GM18858 (cell line): ENCODE measurements at regions not wholly inside any gene's neighbourhood (a gene's known extent, or its start where the extent isn't known, plus 50 kb on each side); places are given as distances from the start of the nearest gene placed in this dataset.
"Not testable (repeated sequence)": the region's sequence is repeated elsewhere in the genome, so short reads cannot be mapped to it uniquely, and the experiment has no call there.

Experiments
- ATAC-seq: cut with Tn5 transposase; IDR thresholded peaks from one replicate; pipeline ENCODE4 v1.9.1; 2021; ENCODE audit not compliant: unreplicated experiment

DNA sequence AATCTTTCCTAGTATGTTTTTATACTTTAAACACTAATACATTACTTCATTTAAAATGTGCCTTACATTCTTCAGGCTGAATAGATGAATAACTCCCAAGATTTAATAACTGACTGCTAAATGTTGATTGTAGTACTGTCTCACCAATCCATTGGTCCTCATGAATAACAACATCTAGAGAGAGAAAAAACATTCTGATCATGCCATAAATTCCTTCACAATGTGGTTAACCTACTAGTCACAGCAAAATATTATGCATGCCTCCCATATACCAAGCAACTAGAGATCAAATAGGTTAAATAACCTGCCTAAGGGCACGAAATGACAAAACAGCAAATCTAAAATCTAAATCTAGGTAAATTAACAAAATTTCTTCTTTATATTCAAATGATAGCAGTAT is 66.2 kb downstream of the SYT15 start:
- not testable (repeated sequence) for ATAC-seq

DNA sequence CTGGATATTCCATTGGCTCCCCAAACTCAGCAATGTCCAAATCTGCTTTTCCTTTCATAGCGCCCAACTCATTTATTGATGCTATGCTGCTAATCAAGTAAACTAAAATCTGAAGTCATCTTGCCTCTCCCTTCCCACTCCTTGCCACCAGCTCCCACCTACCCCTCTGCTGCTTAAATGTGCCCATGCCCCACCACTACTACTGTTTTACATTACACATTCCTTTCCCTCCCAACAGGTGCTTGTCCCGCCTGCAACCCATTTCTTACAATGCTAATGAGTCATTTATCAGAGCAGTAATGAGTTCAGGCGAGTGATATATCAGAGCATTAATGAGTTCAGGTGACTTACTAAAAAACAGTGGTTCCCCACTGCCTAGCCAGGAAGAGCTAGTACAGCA is 67.2 kb downstream of the SYT15 start:
- ATAC-seq = not testable (repeated sequence)

DNA sequence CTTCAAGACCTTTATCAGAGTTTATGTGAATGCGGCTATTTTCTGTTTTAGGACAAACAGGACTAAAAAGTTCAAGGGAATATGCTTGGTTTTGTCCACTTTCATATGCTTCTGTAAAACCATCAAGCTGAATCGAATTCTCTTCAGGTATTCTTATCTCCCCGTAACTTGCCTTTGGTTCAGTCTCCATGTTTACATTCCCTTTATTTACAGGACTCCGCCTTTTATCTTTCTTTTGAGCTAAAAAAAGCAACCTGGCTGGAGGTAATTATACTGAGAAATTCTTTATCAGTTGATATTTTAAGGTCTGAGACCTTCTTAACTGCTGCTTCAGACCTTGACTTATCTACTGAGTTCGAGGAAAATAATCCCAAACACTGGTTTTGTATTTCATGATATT is 72.0 kb downstream of the SYT15 start:
- ATAC-seq = not testable (repeated sequence)

GRCh38 chr10:46657437-46657836 is 78.5 kb downstream of the SYT15 start:
- not testable (repeated sequence) for ATAC-seq

DNA sequence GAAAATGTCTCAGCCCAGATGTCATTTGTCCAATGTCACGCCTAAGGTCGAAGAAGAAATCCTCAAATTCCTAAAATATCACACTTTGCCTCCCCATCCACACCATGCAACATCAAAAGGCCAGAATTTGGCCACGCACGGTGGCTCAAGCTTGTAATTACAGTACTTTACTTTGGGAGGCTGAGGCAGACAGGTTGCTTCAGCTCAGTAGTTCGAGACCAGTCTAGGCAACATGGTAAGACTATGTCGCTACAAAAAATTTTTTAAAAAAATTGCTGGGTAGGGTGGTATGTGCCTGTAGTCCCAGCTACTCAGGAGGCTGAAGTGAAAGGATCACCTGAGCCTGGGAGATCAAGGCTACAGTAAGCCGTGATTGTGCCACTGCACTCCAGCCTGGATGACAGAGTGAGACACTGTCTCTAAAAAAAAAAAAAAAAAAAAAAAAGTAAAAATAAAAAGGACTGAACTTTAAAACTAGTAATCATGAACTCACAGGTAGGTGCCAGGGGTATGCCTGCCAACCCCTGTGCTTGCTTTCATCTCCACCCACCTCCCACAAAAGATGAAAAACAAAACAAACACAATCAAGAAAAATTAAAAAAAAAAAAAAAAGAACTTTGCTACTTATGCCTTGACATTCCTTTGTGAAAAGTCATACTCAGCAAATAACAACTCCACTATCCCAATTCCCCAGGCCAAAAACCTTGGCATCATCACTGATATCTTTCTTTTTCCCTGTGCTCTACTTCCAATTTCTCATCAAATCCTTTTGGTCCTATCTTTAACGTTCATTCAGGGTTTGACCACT is 81.3 kb downstream of the SYT15 start:
- not testable (repeated sequence) for ATAC-seq

- not testable (repeated sequence) for ATAC-seq
Observed at GRCh38 chr10:46660835-46661164, 81.9 kb downstream of the SYT15 start.

DNA sequence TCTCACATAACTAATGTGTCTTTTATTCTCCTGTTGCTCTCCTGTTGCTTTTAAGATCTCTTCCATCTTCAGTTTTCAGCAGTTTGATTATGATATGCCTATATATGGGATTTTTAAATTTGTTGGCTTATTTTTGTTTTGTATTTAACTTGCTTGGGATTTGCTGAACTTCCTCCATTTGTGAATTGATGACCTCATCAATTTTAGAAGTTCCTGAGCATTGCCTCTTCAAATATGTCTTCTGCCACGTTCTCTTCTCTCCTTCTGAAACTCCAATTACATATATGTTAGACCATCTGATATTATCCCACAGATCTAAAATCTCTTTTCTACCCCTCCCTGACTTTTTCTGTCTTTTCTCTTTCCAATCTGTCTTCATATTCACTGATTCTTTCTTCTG is 86.6 kb downstream of the SYT15 start:
- not testable (repeated sequence) for ATAC-seq

- not testable (repeated sequence) for ATAC-seq
Observed at GRCh38 chr10:46668357-46668997, 89.5 kb downstream of the SYT15 start.

- ATAC-seq = not testable (repeated sequence)
Observed at GRCh38 chr10:46677836-46678435, 99.0 kb downstream of the SYT15 start.

DNA sequence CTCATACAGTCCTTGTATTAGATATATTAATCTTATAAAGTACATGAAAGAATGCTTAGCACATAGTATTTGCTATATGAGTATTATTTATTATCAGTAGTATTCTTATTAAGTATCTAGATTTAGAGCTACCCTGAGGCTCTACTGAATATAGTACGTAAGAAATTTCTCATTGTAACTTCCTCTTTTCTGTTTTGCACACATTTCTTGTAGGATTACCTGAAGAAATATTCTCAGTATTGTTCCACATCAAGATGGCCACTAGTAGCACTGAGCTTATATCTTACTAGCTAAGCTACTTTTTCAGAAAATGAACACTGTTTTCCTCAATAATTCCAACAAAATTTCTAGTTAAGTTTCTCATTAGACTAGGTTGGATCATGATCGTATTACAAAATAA is 112.5 kb downstream of the SYT15 start:
- ATAC-seq = not testable (repeated sequence)

DNA sequence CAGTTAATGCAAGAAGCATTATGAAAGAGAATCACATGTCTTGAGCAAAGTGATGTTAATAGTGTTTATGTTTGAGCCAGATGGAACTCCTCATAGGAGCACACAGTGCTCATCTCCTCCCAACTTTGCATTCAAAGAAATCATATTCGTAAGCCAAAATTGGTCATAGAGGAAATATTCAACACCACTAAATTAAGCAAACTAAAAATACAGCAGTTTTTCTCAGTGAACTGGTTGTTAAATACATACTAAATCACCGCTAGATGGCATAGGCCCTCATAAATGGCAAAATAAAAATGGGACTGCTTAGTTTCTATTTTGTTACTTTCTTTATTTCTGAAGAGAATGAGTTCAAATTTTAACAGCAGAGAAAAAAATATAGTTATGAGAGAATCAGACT is 114.3 kb downstream of the SYT15 start:
- ATAC-seq = not testable (repeated sequence)

DNA sequence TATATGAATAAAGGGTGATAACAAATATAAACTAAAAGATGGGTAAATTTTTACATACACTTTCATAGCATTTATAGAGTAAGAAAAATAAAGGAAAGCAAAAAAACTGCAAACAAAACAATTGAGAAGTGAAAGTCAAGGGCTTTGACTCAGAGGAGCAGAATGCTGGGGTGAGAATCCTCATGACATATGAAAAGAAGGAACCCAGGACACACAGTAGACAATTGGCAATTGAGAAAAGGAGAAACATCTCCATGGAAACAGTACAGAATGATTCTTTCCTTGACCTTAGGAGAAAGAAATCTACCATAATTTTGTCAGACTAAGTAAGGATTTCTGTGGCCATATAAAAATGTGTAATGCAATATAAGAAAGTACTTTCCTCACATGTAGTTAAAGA is 138.3 kb downstream of the SYT15 start:
- ATAC-seq = not testable (repeated sequence)

GRCh38 chr10:46718014-46718413 is 139.1 kb downstream of the SYT15 start:
- ATAC-seq = not testable (repeated sequence)

DNA sequence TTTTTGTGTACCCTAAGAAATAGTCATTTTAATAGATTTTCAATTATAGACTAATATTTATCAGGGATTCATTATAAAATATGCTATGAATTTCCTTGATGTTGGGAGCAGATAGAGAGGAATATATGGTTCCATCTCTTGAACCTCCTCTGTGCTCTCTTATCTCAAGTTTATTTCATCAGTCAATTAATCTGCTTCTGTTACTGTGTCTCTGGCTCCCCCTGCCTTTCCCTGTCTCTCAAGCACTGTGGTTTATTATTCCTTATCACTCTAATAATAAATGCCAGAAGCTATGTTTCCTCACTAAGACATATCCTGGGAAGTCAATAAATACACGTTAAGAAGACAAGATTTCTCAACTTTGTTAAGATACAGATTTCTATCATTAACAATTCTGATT is 141.5 kb downstream of the SYT15 start:
- not testable (repeated sequence) for ATAC-seq

- ATAC-seq = not testable (repeated sequence)
Observed at GRCh38 chr10:46720811-46721518, 142.0 kb downstream of the SYT15 start.

GRCh38 chr10:46724258-46724657 is 145.3 kb downstream of the SYT15 start:
- ATAC-seq = not testable (repeated sequence)

- not testable (repeated sequence) for ATAC-seq
Observed at GRCh38 chr10:46728359-46728758, 149.4 kb downstream of the SYT15 start.

DNA sequence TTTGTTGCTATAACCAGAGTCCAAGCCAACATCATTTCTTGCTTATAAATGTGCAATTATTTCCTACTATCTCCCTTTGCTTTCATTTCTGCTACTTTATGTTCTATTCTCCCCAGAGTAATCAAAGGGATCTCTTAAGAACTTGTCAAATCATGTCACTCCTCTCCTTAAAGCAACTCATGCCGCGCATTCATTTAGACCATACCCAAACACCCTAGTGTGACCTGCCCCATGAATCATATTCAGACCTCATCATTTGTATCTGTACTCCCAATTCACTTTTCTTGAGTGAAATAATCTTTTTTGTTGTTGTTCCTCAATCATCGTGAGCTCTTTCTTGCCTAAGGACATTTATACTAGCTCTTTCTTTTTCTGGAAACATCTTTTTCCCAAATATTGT is 151.8 kb downstream of the SYT15 start:
- not testable (repeated sequence) for ATAC-seq

- ATAC-seq = not testable (repeated sequence)
Observed at GRCh38 chr10:46733635-46734261, 154.8 kb downstream of the SYT15 start.

DNA sequence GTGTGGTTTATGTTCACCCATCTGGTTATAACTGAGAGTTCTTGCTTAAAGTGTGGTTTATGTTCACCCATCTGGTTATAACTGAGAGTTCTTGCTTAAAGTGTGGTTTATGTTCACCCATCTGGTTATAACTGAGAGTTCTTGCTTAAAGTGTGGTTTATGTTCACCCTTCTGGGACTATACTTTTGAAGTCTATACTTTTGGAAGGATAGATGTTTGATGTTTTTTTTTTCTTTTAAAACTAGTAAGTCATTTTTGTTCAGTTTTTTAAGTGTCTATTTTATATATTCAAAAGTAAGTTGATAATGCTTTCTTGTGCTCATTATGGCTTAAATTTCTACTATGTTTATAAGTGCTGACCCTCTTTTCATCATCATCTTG is 155.3 kb downstream of the SYT15 start:
- not testable (repeated sequence) for ATAC-seq

DNA sequence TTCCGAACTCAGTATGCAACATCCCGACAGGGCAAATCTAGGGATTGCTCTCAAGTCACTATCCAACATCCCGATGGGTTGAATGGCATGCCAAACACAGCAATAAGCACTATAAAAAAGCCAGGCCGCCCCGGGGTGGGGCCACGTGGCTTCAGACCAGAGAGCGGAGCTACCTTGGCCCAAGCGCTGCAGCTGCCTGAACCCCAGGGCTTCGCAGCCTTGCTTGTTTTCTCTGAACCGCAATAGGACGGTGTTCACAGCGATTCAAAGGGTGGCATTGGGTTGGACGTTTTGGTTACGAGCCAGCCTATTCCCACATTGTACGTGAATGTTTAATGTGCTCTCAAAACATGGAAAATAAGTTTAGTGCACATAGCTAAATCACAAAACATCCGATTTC is 161.0 kb downstream of the SYT15 start:
- not testable (repeated sequence) for ATAC-seq
